Activated CD8-positive, alpha-beta memory T cell treated with anti-CD3 and anti-CD28 coated beads for 1 hour (primary cell): ENCODE measurements at regions not wholly inside any gene's neighbourhood (a gene's known extent, or its start where the extent isn't known, plus 50 kb on each side); places are given as distances from the start of the nearest gene placed in this dataset.

Experiments used
- DNase-seq, 2 donors: peaks; one replicate each; pipeline ENCODE4 v3.0.0-alpha.2; 2020; ENCODE audit warnings: low read depth in 1 of 2; ENCODE audit errors: extremely low read depth in 1 of 2

GRCh38 chr12:65622056-65622455, 202.2 kb upstream of the HMGA2 start:
- DNase-seq, result no peak

- DNase-seq, result no peak
These were observed 200.8 kb upstream of the HMGA2 start for GRCh38 chr12:65623507-65623906.

GRCh38 chr12:65624554-65625086, 199.7 kb upstream of the HMGA2 start:
- DNase-seq, result no peak

GRCh38 chr12:65628061-65628460, 196.2 kb upstream of the HMGA2 start:
- no peak for DNase-seq

- DNase-seq, result no peak
These were observed 193.7 kb upstream of the HMGA2 start for GRCh38 chr12:65630555-65630954.

GRCh38 chr12:65631621-65632111, 192.6 kb upstream of the HMGA2 start:
- DNase-seq, result no peak

GRCh38 chr12:65632131-65632855, 192.0 kb upstream of the HMGA2 start:
- DNase-seq, result no peak

- no peak for DNase-seq
These were observed 190.2 kb upstream of the HMGA2 start for GRCh38 chr12:65634061-65634460.

GRCh38 chr12:65634626-65635331, 189.5 kb upstream of the HMGA2 start:
- no peak for DNase-seq

GRCh38 chr12:65636436-65636835, 187.8 kb upstream of the HMGA2 start:
- DNase-seq, result no peak

GRCh38 chr12:65637150-65637549, 187.1 kb upstream of the HMGA2 start:
- no peak for DNase-seq

GRCh38 chr12:65637774-65638173, 186.5 kb upstream of the HMGA2 start:
- no peak for DNase-seq

- no peak for DNase-seq
These were observed 186.0 kb upstream of the HMGA2 start for GRCh38 chr12:65638324-65638723.

- no peak for DNase-seq
These were observed 183.8 kb upstream of the HMGA2 start for GRCh38 chr12:65640489-65640901.

GRCh38 chr12:65642061-65642661, 182.1 kb upstream of the HMGA2 start:
- no peak for DNase-seq

- DNase-seq, result no peak
These were observed 181.1 kb upstream of the HMGA2 start for GRCh38 chr12:65643171-65643570.

GRCh38 chr12:65643595-65644386, 180.5 kb upstream of the HMGA2 start:
- DNase-seq, result no peak

GRCh38 chr12:65646127-65646643, 178.1 kb upstream of the HMGA2 start:
- no peak for DNase-seq

GRCh38 chr12:65647074-65647473, 177.2 kb upstream of the HMGA2 start:
- DNase-seq, result no peak

- DNase-seq, result no peak
These were observed 175.8 kb upstream of the HMGA2 start for GRCh38 chr12:65648461-65648860.

GRCh38 chr12:65649126-65649525, 175.2 kb upstream of the HMGA2 start:
- DNase-seq, result no peak
